Suprapubic skin (tissue), 4 donors: ENCODE measurements at regions not wholly inside any gene's neighbourhood (a gene's known extent, or its start where the extent isn't known, plus 50 kb on each side); places are given as distances from the start of the nearest gene placed in this dataset.

ENCODE experiments used
- DNase-seq, 2 donors: peaks; one replicate each; pipeline ENCODE4 v3.0.0-alpha.2; 2019; ENCODE audit warnings: low spot score in 2 of 2
- H3K27ac ChIP-seq: fragments of 200-600 bp; sonication (generic); one replicate; pipeline ENCODE4 v1.5.1; 2019
- H3K27me3 ChIP-seq: fragments of 200-600 bp; sonication (generic); one replicate; pipeline ENCODE4 v1.5.1; 2019
- H3K36me3 ChIP-seq: fragments of 200-600 bp; sonication (generic); one replicate; pipeline ENCODE4 v1.5.1; 2019
- H3K4me1 ChIP-seq: fragments of 200-600 bp; sonication (generic); one replicate; pipeline ENCODE4 v1.5.1; 2019
- H3K4me3 ChIP-seq: fragments of 200-600 bp; sonication (generic); one replicate; pipeline ENCODE4 v1.5.1; 2019; ENCODE audit warnings: mild to moderate bottlenecking
- H3K9me3 ChIP-seq: fragments of 200-600 bp; sonication (generic); one replicate; pipeline ENCODE4 v1.5.1; 2019
- EP300 ChIP-seq: sonication (generic); formaldehyde crosslinking; IDR thresholded peaks from one replicate; pipeline ENCODE4 v1.6.1; 2017; ENCODE audit warnings: antibody characterized with exemption
- POLR2A ChIP-seq, 2 donors: fragments of 450-650 bp; IDR thresholded peaks; one replicate each; pipeline ENCODE4 v1.6.1; 2017; ENCODE audit warnings: antibody characterized with exemption in 2 of 2, mild to moderate bottlenecking in 2 of 2, moderate library complexity in 2 of 2
- POLR2AphosphoS5 ChIP-seq, 3 donors: sonication (generic); formaldehyde crosslinking; IDR thresholded peaks; one replicate each; pipeline ENCODE4 v1.6.1; 2017; ENCODE audit warnings: antibody characterized with exemption in 3 of 3
- whole genome bisulfite sequencing: methylation state at CpG from one replicate; pipeline ENCODE4 v1.1.5; 2018; 5-methylcytosine and 5-hydroxymethylcytosine counted together
- TF ChIP-seq, protein P1 (sequence below), 2 donors: fragments of 200-600 bp in 1 of 2; fragments of 450-650 bp in 1 of 2; sonication (generic) in 1 of 2; IDR thresholded peaks; one replicate each; pipeline ENCODE4 v1.5.1; 2016 to 2019; ENCODE audit warnings: antibody characterized with exemption in 2 of 2, mild to moderate bottlenecking in 1 of 2, moderate library complexity in 1 of 2

DNA sequence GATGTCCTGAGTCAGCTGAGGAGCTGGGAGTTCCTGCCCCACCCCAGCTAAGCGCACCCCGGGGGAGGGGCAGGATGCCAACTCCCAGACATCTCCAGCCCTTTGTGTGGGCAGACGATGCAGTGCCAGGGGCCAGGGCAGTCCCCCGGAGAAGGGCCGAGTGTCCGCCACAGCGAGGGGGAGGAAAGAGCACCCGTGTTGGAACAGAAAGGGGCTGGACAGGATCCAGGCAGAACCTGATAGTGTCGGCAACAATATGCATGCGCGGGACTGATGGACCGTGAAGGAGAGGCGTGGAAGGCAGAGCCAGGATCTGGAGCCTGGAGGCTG, 1434.7 kb downstream of the BRD1 start:
- WGBS, result 51% methylated on average over 13 of the region's 13 CpGs
- Histone ChIP-seq H3K4me3 (no peak overlapping the region), H3K9me3 (no peaks in the 10 kb centered on the region), H3K27me3 (peaks cover 19% of the 10 kb centered on the region), H3K36me3 (no peaks in the 10 kb centered on the region), H3K4me1 (no peaks in the 10 kb centered on the region), H3K27ac (no peak overlapping the region)
- DNase-seq, result peak in 1 of 2 donors; percentile 69
- TF ChIP-seq POLR2AphosphoS5 (IDR thresholded peaks at IDR 0.05) (no peak), EP300 (no peak), POLR2A (IDR thresholded peaks at IDR 0.05) (no peak)
- TF ChIP-seq, protein P1, sequence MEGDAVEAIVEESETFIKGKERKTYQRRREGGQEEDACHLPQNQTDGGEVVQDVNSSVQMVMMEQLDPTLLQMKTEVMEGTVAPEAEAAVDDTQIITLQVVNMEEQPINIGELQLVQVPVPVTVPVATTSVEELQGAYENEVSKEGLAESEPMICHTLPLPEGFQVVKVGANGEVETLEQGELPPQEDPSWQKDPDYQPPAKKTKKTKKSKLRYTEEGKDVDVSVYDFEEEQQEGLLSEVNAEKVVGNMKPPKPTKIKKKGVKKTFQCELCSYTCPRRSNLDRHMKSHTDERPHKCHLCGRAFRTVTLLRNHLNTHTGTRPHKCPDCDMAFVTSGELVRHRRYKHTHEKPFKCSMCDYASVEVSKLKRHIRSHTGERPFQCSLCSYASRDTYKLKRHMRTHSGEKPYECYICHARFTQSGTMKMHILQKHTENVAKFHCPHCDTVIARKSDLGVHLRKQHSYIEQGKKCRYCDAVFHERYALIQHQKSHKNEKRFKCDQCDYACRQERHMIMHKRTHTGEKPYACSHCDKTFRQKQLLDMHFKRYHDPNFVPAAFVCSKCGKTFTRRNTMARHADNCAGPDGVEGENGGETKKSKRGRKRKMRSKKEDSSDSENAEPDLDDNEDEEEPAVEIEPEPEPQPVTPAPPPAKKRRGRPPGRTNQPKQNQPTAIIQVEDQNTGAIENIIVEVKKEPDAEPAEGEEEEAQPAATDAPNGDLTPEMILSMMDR (IDR thresholded peaks at IDR 0.05), result no peak

DNA sequence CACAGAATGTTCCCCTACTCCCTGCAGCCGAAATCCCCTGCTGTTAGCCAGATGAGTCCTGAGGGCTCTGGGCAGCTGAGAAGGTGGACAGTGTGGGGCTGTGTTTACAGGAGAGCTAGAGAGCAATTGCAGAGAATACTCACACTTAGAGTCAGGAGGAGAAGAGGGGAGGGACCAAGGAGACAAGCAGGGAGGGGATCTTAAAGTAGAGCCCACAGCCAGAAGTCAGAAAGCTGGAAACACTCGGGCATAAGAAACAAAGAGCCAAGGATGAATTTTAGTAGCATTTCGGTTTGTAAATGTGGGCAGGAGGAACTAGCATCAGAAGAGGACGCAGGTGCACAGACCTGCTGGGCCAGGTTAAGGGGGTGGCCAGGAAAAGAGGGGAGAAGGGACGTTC, 1435.9 kb downstream of the BRD1 start:
- peak in 1 of 2 donors; percentile 1 for DNase-seq
- no peaks in the 10 kb centered on the region for H3K36me3 ChIP-seq
- TF ChIP-seq, protein P1 (IDR thresholded peaks at IDR 0.05), result no peak
- TF ChIP-seq POLR2A (IDR thresholded peaks at IDR 0.05) (no peak), POLR2AphosphoS5 (IDR thresholded peaks at IDR 0.05) (no peak)
- no peak overlapping the region for H3K27ac ChIP-seq
- WGBS, result 76% methylated on average over 5 of the region's 5 CpGs
- no peaks in the 10 kb centered on the region for H3K4me1 ChIP-seq
- H3K9me3 ChIP-seq, result no peaks in the 10 kb centered on the region
- H3K4me3 ChIP-seq, result no peak overlapping the region
- H3K27me3 ChIP-seq, result peaks cover 19% of the 10 kb centered on the region

DNA sequence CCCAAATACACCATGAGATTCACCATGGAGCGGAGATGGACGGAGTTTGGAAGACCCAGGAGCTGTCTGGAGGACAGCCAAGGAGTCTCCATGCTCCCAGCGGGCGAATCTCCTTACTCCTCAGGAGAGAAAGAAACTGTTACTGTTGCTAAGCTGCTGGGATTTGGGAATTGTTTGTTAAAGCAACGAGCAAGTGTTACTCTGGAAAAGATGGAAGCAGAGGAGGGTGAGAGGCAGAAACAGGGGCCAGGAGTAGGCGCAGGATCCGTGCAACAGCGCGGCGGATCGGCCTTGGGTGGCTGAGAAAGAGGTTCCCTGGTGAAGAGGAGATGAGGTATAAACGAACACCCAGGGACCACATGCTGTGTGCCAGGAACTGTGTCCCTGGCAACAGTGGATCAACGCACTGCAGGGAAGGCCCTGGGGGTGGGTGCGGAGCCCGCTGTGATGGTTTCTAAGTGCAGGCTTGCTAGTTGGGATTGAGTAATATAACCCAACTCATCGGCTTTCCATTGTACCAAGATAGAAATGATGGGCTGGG, 1436.4 kb downstream of the BRD1 start:
- H3K9me3 ChIP-seq, result no peaks in the 10 kb centered on the region
- TF ChIP-seq POLR2AphosphoS5 (IDR thresholded peaks at IDR 0.05), result no peak
- no peak for TF ChIP-seq POLR2A (IDR thresholded peaks at IDR 0.05)
- no peak for TF ChIP-seq EP300
- TF ChIP-seq, protein P1 (IDR thresholded peaks at IDR 0.05), result no peak
- H3K36me3 ChIP-seq, result no peaks in the 10 kb centered on the region
- no peaks in the 10 kb centered on the region for H3K4me1 ChIP-seq
- no peak overlapping the region for H3K4me3 ChIP-seq
- DNase-seq, result peak in 1 of 2 donors; percentile 49
- H3K27me3 ChIP-seq, result peaks cover 19% of the 10 kb centered on the region
- no peak overlapping the region for H3K27ac ChIP-seq
- 73% methylated on average over 16 of the region's 16 CpGs for WGBS

DNA sequence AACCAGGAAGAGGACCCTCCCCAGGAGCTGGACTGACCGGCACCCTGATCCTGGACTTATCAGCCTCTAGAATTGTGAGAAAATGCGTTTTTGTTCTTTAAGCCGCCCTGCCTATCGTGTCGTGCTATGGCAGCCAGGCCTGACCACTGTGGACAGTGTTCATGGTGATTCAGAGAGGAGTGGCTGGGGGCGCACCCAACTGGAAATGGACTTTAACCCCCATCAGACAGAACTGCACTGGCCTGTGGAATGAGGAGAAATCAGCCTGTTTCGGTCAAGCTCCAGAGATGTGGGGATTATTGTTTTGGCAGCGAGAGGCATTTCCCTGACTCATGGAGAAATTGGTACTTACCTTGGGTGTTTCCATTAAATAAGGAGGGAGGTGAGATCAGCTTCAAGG, 1437.8 kb downstream of the BRD1 start:
- DNase-seq, result peak in 1 of 2 donors; percentile 43
- Histone ChIP-seq H3K9me3 (no peaks in the 10 kb centered on the region), H3K4me1 (no peaks in the 10 kb centered on the region), H3K4me3 (no peak overlapping the region), H3K27ac (no peak overlapping the region), H3K27me3 (peaks cover 14% of the 10 kb centered on the region), H3K36me3 (no peaks in the 10 kb centered on the region)
- TF ChIP-seq, protein P1 (IDR thresholded peaks at IDR 0.05), result no peak
- TF ChIP-seq EP300 (no peak), POLR2AphosphoS5 (IDR thresholded peaks at IDR 0.05) (no peak), POLR2A (IDR thresholded peaks at IDR 0.05) (no peak)
- 98% methylated on average over 8 of the region's 8 CpGs for WGBS

DNA sequence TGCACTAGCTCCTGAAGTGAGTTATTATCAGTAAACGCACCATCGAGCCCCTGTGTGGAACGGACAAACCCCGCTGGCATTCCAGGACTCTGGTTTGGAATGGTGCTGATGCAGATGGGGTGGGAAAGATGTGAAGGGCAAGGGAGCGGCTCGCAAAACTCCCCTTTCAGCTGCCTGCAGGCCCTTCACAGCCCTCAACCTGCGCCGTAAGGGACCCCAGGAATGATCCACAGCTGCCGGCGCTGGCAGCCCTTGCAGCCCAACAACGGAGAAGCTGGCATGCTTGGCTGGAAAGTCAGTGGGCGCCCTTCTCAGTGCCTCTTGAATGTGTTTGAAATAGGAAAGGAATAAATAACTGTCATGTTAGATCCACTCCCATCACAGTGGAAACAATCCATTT, 1445.5 kb downstream of the BRD1 start:
- Histone ChIP-seq H3K9me3 (peaks cover 4% of the 10 kb centered on the region), H3K36me3 (no peaks in the 10 kb centered on the region), H3K4me1 (no peaks in the 10 kb centered on the region), H3K27me3 (peaks cover 20% of the 10 kb centered on the region), H3K27ac (no peak overlapping the region), H3K4me3 (no peak overlapping the region)
- 86% methylated on average over 12 of the region's 12 CpGs for WGBS
- DNase-seq, result peak in 1 of 2 donors; percentile 26
- TF ChIP-seq POLR2AphosphoS5 (IDR thresholded peaks at IDR 0.05), result no peak
- TF ChIP-seq POLR2A (IDR thresholded peaks at IDR 0.05), result no peak
- TF ChIP-seq, protein P1 (IDR thresholded peaks at IDR 0.05), result no peak
- TF ChIP-seq EP300, result no peak
